ENCODE measurements at regions not wholly inside any gene's neighbourhood (a gene's known extent, or its start where the extent isn't known, plus 50 kb on each side); places are given as distances from the start of the nearest gene placed in this dataset.

GRCh38 chr3:155029941-155030340, 50.2 kb upstream of the MME start:
- TF ChIP-seq REST (IDR thresholded peaks at IDR 0.05; ENCODE audit: low read depth) (no peak), FOXM1 (IDR thresholded peaks at IDR 0.05; ENCODE audit: borderline replicate concordance, low read depth) (no peak), TEAD4 (IDR thresholded peaks at IDR 0.05) (no peak), EP300 (IDR thresholded peaks at IDR 0.05; ENCODE audit: borderline replicate concordance) (no peak), TAF1 (IDR thresholded peaks at IDR 0.05; ENCODE audit: low read depth) (no peak), MAX (IDR thresholded peaks at IDR 0.05) (no peak), CEBPB (IDR thresholded peaks at IDR 0.05) (no peak), CREB1 (IDR thresholded peaks at IDR 0.05; ENCODE audit: low read depth) (no peak)

- TF ChIP-seq TCF12 (IDR thresholded peaks at IDR 0.05; ENCODE audit: low read depth) (no peak), NFIC (IDR thresholded peaks at IDR 0.05) (no peak), TEAD4 (IDR thresholded peaks at IDR 0.05) (no peak)
Observed at GRCh38 chr3:155026999-155027591, 53.0 kb upstream of the MME start.

- no peak for TF ChIP-seq EP300 (IDR thresholded peaks at IDR 0.05; ENCODE audit: borderline replicate concordance)
- no peak for TF ChIP-seq TAF1 (IDR thresholded peaks at IDR 0.05; ENCODE audit: low read depth)
- TF ChIP-seq YY1 (IDR thresholded peaks at IDR 0.05; ENCODE audit: low read depth), result no peak
- TF ChIP-seq REST (IDR thresholded peaks at IDR 0.05; ENCODE audit: low read depth), result no peak
- TF ChIP-seq RAD21 (IDR thresholded peaks at IDR 0.05; ENCODE audit: low read depth), result no peak
- no peak for TF ChIP-seq TCF12 (IDR thresholded peaks at IDR 0.05; ENCODE audit: low read depth)
- no peak for TF ChIP-seq ZBTB7A (IDR thresholded peaks at IDR 0.05; ENCODE audit: low read depth)
- no peak for TF ChIP-seq EGR1 (IDR thresholded peaks at IDR 0.05)
- no peak for TF ChIP-seq FOXM1 (IDR thresholded peaks at IDR 0.05; ENCODE audit: borderline replicate concordance, low read depth)
- no peak for TF ChIP-seq NFIC (IDR thresholded peaks at IDR 0.05)
- TF ChIP-seq CEBPB (IDR thresholded peaks at IDR 0.05), result no peak
- no peak for TF ChIP-seq CREB1 (IDR thresholded peaks at IDR 0.05; ENCODE audit: low read depth)
- no peak for TF ChIP-seq USF1 (IDR thresholded peaks at IDR 0.05)
- no peak for TF ChIP-seq MAX (IDR thresholded peaks at IDR 0.05)
Observed at GRCh38 chr3:155024006-155024638, 56.0 kb upstream of the MME start.

GRCh38 chr3:155022896-155023295, 57.2 kb upstream of the MME start:
- no peak for TF ChIP-seq EP300 (IDR thresholded peaks at IDR 0.05; ENCODE audit: borderline replicate concordance)

GRCh38 chr3:155019575-155019974, 60.5 kb upstream of the MME start:
- TF ChIP-seq TCF12 (IDR thresholded peaks at IDR 0.05; ENCODE audit: low read depth) (no peak), CEBPB (IDR thresholded peaks at IDR 0.05) (no peak), EGR1 (IDR thresholded peaks at IDR 0.05) (no peak), TEAD4 (IDR thresholded peaks at IDR 0.05) (no peak), MAX (IDR thresholded peaks at IDR 0.05) (no peak), YY1 (IDR thresholded peaks at IDR 0.05; ENCODE audit: low read depth) (no peak), FOXM1 (IDR thresholded peaks at IDR 0.05; ENCODE audit: borderline replicate concordance, low read depth) (no peak), RAD21 (IDR thresholded peaks at IDR 0.05; ENCODE audit: low read depth) (no peak), NFIC (IDR thresholded peaks at IDR 0.05) (no peak), CREB1 (IDR thresholded peaks at IDR 0.05; ENCODE audit: low read depth) (no peak), TAF1 (IDR thresholded peaks at IDR 0.05; ENCODE audit: low read depth) (no peak), EP300 (IDR thresholded peaks at IDR 0.05; ENCODE audit: borderline replicate concordance) (no peak), REST (IDR thresholded peaks at IDR 0.05; ENCODE audit: low read depth) (no peak), ZBTB7A (IDR thresholded peaks at IDR 0.05; ENCODE audit: low read depth) (no peak), USF1 (IDR thresholded peaks at IDR 0.05) (no peak)
